IMR-90 (cell line): ENCODE measurements at regions not wholly inside any gene's neighbourhood (a gene's known extent, or its start where the extent isn't known, plus 50 kb on each side); places are given as distances from the start of the nearest gene placed in this dataset.

Source experiments
- ATAC-seq: fragments of 200-7000 bp; cut with Tn5 transposase; 2 replicates; pipeline ENCODE4 v1.9.1; 2020; ENCODE audit warnings: low read depth, mild to moderate bottlenecking, moderate library complexity
- BruUV-seq: library from RNA; stranded (reverse); fragments of 400-500 nt; replicated peaks from 2 replicates; lab custom pipeline; 2021; lab: Mats Ljungman, UMichigan
- CTCF ChIA-PET: fragments of 300-600 bp; formaldehyde crosslinking; extraction: SDS; loops from one replicate; lab custom pipeline; 2021; ENCODE audit warnings: antibody characterized with exemption; lab: Yijun Ruan, JAX
- POLR2A ChIA-PET: fragments of 300-600 bp; sonication (Branson Sonifier 250); formaldehyde crosslinking; loops from one replicate; lab custom pipeline; 2022; ENCODE audit warnings: antibody characterized with exemption; ENCODE audit not compliant: unreplicated experiment; lab: Charles Lee
- DNase-seq: peaks from one replicate; pipeline ENCODE4 v3.0.0; 2013
- H2AFZ ChIP-seq: replicated peaks from 2 replicates; pipeline ENCODE3; 2013; ENCODE audit warnings: low read length, mild to moderate bottlenecking; ENCODE audit not compliant: poor library complexity
- H2AK5ac ChIP-seq: 2 replicates; pipeline ENCODE4 v1.6.1; 2013; ENCODE audit warnings: low read depth, low read length, inconsistent platforms
- H2AK9ac ChIP-seq: replicated peaks from 2 replicates; pipeline ENCODE3; 2013; ENCODE audit warnings: mild to moderate bottlenecking, low read depth, low read length, moderate library complexity; ENCODE audit not compliant: poor library complexity
- H2BK120ac ChIP-seq: 2 replicates; pipeline ENCODE4 v1.6.1; 2013; ENCODE audit warnings: low read depth, low read length, inconsistent platforms
- H2BK15ac ChIP-seq: 3 replicates; pipeline ENCODE4 v1.6.1; 2013; ENCODE audit warnings: low read depth, low read length, inconsistent platforms
- H2BK20ac ChIP-seq: 2 replicates; pipeline ENCODE4 v1.6.1; 2013; ENCODE audit warnings: low read depth, mild to moderate bottlenecking, inconsistent platforms, low read length, moderate library complexity
- H2BK5ac ChIP-seq: 2 replicates; pipeline ENCODE4 v1.6.1; 2013; ENCODE audit warnings: mild to moderate bottlenecking, low read depth, low read length, inconsistent platforms; ENCODE audit not compliant: poor library complexity, severe bottlenecking
- H3K14ac ChIP-seq: replicated peaks from 2 replicates; pipeline ENCODE4 v1.6.1; 2013; ENCODE audit warnings: low read depth, low read length, inconsistent platforms
- H3K18ac ChIP-seq: 2 replicates; pipeline ENCODE4 v1.6.1; 2013; ENCODE audit warnings: low read depth, low read length, control low read depth
- H3K23ac ChIP-seq: 2 replicates; pipeline ENCODE4 v1.6.1; 2013; ENCODE audit warnings: low read depth, low read length, inconsistent platforms
- H3K27ac ChIP-seq: 2 replicates; pipeline ENCODE4 v1.5.1; 2013; ENCODE audit warnings: mild to moderate bottlenecking, control low read depth, low read length; ENCODE audit not compliant: insufficient read depth
- H3K27me3 ChIP-seq: 2 replicates; pipeline ENCODE4 v1.6.1; 2013; ENCODE audit warnings: low read length; ENCODE audit not compliant: control insufficient read depth, insufficient read depth
- H3K36me3 ChIP-seq: 2 replicates; pipeline ENCODE4 v1.6.1; 2013; ENCODE audit warnings: low read length, mixed read lengths; ENCODE audit not compliant: control insufficient read depth, insufficient read depth
- H3K4ac ChIP-seq: 2 replicates; pipeline ENCODE4 v1.6.1; 2013; ENCODE audit warnings: low read depth, low read length, inconsistent platforms
- H3K4me1 ChIP-seq: 2 replicates; pipeline ENCODE4 v1.6.1; 2013; ENCODE audit warnings: low read length, mixed read lengths; ENCODE audit not compliant: control insufficient read depth, insufficient read depth
- H3K4me2 ChIP-seq: 2 replicates; pipeline ENCODE4 v1.6.1; 2013; ENCODE audit warnings: low read depth, mild to moderate bottlenecking, control low read depth, low read length, moderate library complexity
- H3K4me3 ChIP-seq: 2 replicates; pipeline ENCODE4 v1.5.1; 2013; ENCODE audit warnings: low read depth, mild to moderate bottlenecking, control low read depth, low read length, moderate library complexity; ENCODE audit not compliant: insufficient read depth
- H3K56ac ChIP-seq: 2 replicates; pipeline ENCODE4 v1.6.1; 2013; ENCODE audit warnings: low read length, inconsistent platforms; ENCODE audit not compliant: insufficient read depth; ENCODE audit errors: extremely low read depth
- H3K79me1 ChIP-seq, 2 experiments: 2 replicates each; pipeline ENCODE4 v1.6.1; 2013; ENCODE audit warnings: low read length in 2 of 2, inconsistent platforms in 1 of 2, low read depth in 1 of 2
- H3K9ac ChIP-seq: 2 replicates; pipeline ENCODE4 v1.6.1; 2013; ENCODE audit warnings: low read depth, low read length, control low read depth
- H3K9me1 ChIP-seq: 2 replicates; pipeline ENCODE4 v1.6.1; 2013; ENCODE audit warnings: low read length, inconsistent platforms; ENCODE audit not compliant: insufficient read depth
- H3K9me3 ChIP-seq: 2 replicates; pipeline ENCODE4 v1.6.1; 2013; ENCODE audit warnings: low read length; ENCODE audit not compliant: control insufficient read depth, insufficient read depth
- H4K20me1 ChIP-seq: 2 replicates; pipeline ENCODE4 v1.6.1; 2013; ENCODE audit warnings: low read length, inconsistent platforms; ENCODE audit not compliant: insufficient read depth
- H4K5ac ChIP-seq: 2 replicates; pipeline ENCODE4 v1.6.1; 2013; ENCODE audit warnings: mild to moderate bottlenecking, low read depth, low read length, control low read depth
- H4K8ac ChIP-seq, 2 experiments: 2 replicates each; pipeline ENCODE4 v1.6.1; 2013; ENCODE audit warnings: low read depth in 2 of 2, low read length in 2 of 2, control low read depth in 1 of 2, inconsistent platforms in 1 of 2
- H4K91ac ChIP-seq: 2 replicates; pipeline ENCODE4 v1.6.1; 2013; ENCODE audit warnings: low read depth, low read length, inconsistent platforms; ENCODE audit not compliant: insufficient read depth
- CEBPB ChIP-seq: IDR thresholded peaks from 2 replicates; pipeline ENCODE4 v1.6.1; 2012; ENCODE audit warnings: low read depth, low read length, improper control_type of control experiment
- CHD1 ChIP-seq: IDR thresholded peaks from 2 replicates; pipeline ENCODE4 v1.6.1; 2012; ENCODE audit warnings: low read depth, low read length, improper control_type of control experiment
- ELK1 ChIP-seq: fragments of 150-350 bp; IDR thresholded peaks from 2 replicates; pipeline ENCODE4 v1.6.1; 2016; ENCODE audit warnings: low read depth, mild to moderate bottlenecking, low read length, moderate library complexity, borderline replicate concordance
- FOS ChIP-seq: fragments of 150-350 bp; IDR thresholded peaks from 2 replicates; pipeline ENCODE4 v1.6.1; 2016; ENCODE audit warnings: low read depth, low read length
- MAFK ChIP-seq: IDR thresholded peaks from 2 replicates; pipeline ENCODE4 v1.6.1; 2012; ENCODE audit warnings: low read depth, low read length, improper control_type of control experiment
- MAZ ChIP-seq: IDR thresholded peaks from 2 replicates; pipeline ENCODE4 v1.6.1; 2012; ENCODE audit warnings: low read depth, mild to moderate bottlenecking, low read length, improper control_type of control experiment, moderate library complexity, borderline replicate concordance
- RCOR1 ChIP-seq: IDR thresholded peaks from 2 replicates; pipeline ENCODE4 v1.6.1; 2012; ENCODE audit warnings: mild to moderate bottlenecking, low read length, improper control_type of control experiment; ENCODE audit not compliant: insufficient replicate concordance
- RFX5 ChIP-seq: IDR thresholded peaks from 2 replicates; pipeline ENCODE4 v1.8.0; 2012; ENCODE audit warnings: low read depth, mild to moderate bottlenecking, low read length, moderate library complexity
- SMC3 ChIP-seq: fragments of 150-350 bp; IDR thresholded peaks from 2 replicates; pipeline ENCODE4 v1.6.1; 2016; ENCODE audit warnings: low read depth, mild to moderate bottlenecking, antibody characterized with exemption, low read length, moderate library complexity
- USF2 ChIP-seq: fragments of 150-350 bp; IDR thresholded peaks from 2 replicates; pipeline ENCODE4 v1.6.1; 2017; ENCODE audit warnings: mild to moderate bottlenecking, antibody characterized with exemption, low read length, low read depth
- WGBS, 2 experiments: methylation state at CpG; one replicate each; pipeline versions ENCODE4 v1.1.5 to v1.1.7; 2013; ENCODE audit warnings: missing lambda C conversion rate in 2 of 2; ENCODE audit not compliant: insufficient read length in 1 of 2; ENCODE audit errors: extremely low coverage in 2 of 2; 5-methylcytosine and 5-hydroxymethylcytosine counted together
- dilution Hi-C: fragments of 300-500 bp; cut with HindIII; formaldehyde crosslinking; loops from one replicate; pipeline ENCODE4 v1.14.3; 2018; ENCODE audit warnings: low sequenced_read_pairs; ENCODE audit not compliant: unreplicated experiment
- in situ Hi-C: fragments of 300-500 bp; cut with MboI; formaldehyde crosslinking; loops from 3 replicates; pipeline ENCODE4 v1.14.3; 2019; ENCODE audit warnings: low sequenced_read_pairs, inconsistent platforms, mixed read lengths
- intact Hi-C: fragments of 100-400 bp; cut with micrococcal nuclease; formaldehyde crosslinking; loops from 2 replicates; pipeline ENCODE4 v1.10.0; 2022

GRCh38 chr2:188678882-188679281 is 295.3 kb upstream of the COL3A1 start:
- no peak overlapping the region for H3K14ac ChIP-seq
- no peak overlapping the region for H2AK9ac ChIP-seq
- no peaks in the 10 kb centered on the region for H3K27me3 ChIP-seq
- H4K20me1 ChIP-seq = no peaks in the 10 kb centered on the region
- H2BK20ac ChIP-seq = no peak overlapping the region
- no peak overlapping the region for H4K91ac ChIP-seq
- H2BK120ac ChIP-seq = no peak overlapping the region
- H2BK15ac ChIP-seq = no peak overlapping the region
- H3K4me3 ChIP-seq = no peak overlapping the region
- H3K9ac ChIP-seq = no peak overlapping the region
- no peak overlapping the region for H3K23ac ChIP-seq
- ChIA-PET CTCF (interaction anchor here (1.7 kb wide), 1 partner anchor 11 kb away, joined by 4 read pairs; no protein-coding TSS in a partner anchor), POLR2A (no interaction called here)
- H3K9me1 ChIP-seq = no peaks in the 10 kb centered on the region
- no peaks in the 10 kb centered on the region for H3K36me3 ChIP-seq
- intact Hi-C loops = no loop called here
- BruUV-seq = no TSS peak
- WGBS, 2 experiments = no CpG with 5 or more reads among the region's 2 CpGs
- no peak overlapping the region for H4K5ac ChIP-seq
- in situ Hi-C loops = no loop called here
- H2AFZ ChIP-seq = no peak overlapping the region
- no peak overlapping the region for H2BK5ac ChIP-seq
- H3K9me3 ChIP-seq = no peaks in the 10 kb centered on the region
- peak; percentile 38; the same call in 1 of the 2 replicates for TF ChIP-seq FOS
- TF ChIP-seq MAZ = no peak
- no peak for TF ChIP-seq SMC3
- no peak for TF ChIP-seq RFX5
- no peak for TF ChIP-seq MAFK
- no peak for TF ChIP-seq CHD1
- TF ChIP-seq ELK1 = no peak
- no peak for TF ChIP-seq RCOR1
- no peak for TF ChIP-seq USF2
- TF ChIP-seq CEBPB = peak; percentile 99
- no peaks in the 10 kb centered on the region for H3K79me1 ChIP-seq
- no peak overlapping the region for H3K18ac ChIP-seq
- no peaks in the 10 kb centered on the region for H3K4me1 ChIP-seq
- no peak overlapping the region for H3K27ac ChIP-seq
- H3K4me2 ChIP-seq = no peak overlapping the region
- no peak overlapping the region for H3K56ac ChIP-seq
- no peak overlapping the region for H4K8ac ChIP-seq
- DNase-seq (peak; percentile 76), ATAC-seq (peak; percentile 48; the same call in 1 of the 2 replicates)
- dilution Hi-C loops = no loop called here
- no peak overlapping the region for H2AK5ac ChIP-seq
- H3K4ac ChIP-seq = no peak overlapping the region
